ENCODE measurements at regions not wholly inside any gene's neighbourhood (a gene's known extent, or its start where the extent isn't known, plus 50 kb on each side); places are given as distances from the start of the nearest gene placed in this dataset.

- DNase-seq: no peak
These were observed 52.4 kb upstream of the SELENOK start for GRCh38 chr3:53944028-53944427.

- no peak for DNase-seq
These were observed 50.3 kb upstream of the SELENOK start for GRCh38 chr3:53941950-53942349.

Data from AML-193 (cell line).